ENCODE measurements at regions not wholly inside any gene's neighbourhood (a gene's known extent, or its start where the extent isn't known, plus 50 kb on each side); places are given as distances from the start of the nearest gene placed in this dataset.

GRCh38 chr6:14748679-14749078 is 497.2 kb upstream of the JARID2 start:
- no peak for DNase-seq

DNA sequence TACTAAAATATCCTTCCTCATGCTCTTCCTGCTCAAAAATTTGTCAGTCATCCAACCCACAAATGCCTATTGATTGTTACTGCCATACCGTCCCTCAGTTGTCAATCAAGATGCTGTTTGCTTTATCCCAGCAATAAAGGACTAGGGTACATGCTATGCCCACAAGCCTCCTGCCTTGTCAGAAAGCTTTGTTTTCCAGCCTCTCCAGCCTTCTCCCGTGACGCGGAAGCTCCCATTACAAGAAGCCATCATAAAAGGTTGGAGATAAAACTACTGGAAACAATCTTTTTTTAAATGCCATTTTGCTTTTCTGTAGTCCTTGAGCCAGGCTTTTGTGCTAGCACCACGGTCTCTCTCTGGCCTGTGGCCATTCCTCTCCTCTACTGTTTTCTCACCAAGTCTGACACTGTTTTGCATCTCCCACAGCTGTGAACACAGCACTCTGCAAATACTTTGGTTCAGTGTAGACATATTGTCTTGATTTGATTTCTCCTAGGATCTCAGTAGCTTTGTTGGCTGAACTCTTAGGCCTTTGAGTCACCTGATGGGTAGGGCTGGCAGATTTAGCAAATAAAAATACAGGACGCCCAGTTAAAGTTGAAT is 495.7 kb upstream of the JARID2 start:
- DNase-seq: peak; percentile 41

GRCh38 chr6:14751645-14752175 is 494.2 kb upstream of the JARID2 start:
- no peak for DNase-seq

DNA sequence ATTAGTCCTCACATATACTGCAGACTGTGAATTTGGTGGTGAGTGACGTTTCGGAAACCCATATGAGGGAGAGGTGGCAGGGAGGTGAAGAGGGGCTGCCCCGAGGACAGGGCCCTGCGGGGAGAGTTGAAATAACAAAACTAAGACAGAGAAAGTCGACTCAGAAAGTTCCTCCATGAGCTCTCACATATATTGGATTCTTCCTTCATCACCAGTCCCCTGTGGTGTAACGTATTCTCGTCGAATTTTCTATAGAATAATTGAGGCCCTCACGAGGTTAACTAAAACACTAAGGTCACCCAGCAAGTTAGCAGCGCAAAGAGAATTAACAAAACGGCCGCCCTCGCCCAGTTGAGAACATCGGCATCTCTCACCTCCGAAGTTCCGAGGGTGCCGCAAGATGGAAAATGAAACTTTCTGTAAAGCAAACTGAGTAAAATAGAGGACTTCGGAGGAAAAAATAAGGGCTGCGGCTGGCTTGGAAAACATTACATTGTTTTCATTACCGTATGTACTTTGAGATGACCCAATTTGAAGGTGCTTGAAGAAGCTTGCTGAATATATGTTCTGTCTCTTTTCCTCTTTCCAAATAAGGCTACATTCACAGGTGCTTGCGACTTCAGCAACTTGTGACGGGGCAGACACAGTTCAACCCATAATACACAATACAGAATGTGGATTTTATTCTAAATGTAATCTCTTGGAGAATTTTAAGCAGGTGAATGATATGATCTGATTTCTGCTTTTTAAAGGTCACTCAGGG is 490.9 kb upstream of the JARID2 start:
- no peak for DNase-seq

DNA sequence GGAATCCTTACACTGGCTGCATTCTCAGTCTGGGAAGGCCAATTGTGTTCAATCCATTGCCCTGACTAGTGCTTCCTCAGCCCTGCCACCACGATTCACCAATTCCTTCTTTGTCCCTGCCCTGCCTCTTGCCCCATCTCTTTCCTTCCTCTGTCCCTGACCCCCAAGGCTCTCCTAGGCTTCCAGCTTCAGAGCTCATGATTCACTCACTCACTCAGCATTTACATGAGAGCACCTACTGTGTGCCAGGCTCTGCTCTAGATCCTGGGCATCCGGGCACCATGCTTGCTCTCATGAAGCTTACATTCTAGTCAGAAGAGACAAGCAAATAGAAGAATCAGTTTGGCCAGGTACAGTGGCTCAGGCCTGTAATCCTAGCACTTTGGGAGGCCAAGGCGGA is 489.5 kb upstream of the JARID2 start:
- DNase-seq: no peak

DNA sequence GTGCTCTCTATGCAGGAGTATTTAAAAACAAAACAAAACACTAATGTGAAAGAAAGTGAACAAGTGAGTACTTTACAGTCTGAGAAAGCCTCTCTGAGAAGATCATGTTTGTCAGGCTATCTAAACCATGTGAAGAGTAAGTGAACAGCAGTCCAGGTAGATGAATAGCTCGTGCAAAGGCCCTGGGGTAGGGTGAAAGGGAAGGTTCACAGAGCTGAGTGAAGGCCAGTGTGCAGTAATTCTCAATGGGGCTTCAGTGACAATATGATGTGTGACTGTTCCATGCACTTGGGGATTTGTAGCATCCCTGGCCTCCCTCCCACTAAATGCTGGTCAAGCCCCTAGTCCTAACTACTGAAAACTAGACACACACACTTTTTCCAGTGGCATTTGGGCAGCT is 488.9 kb upstream of the JARID2 start:
- DNase-seq: no peak

- no peak for DNase-seq
These were observed 488.5 kb upstream of the JARID2 start for GRCh38 chr6:14757418-14757817.

GRCh38 chr6:14758421-14759081 is 487.3 kb upstream of the JARID2 start:
- peak; percentile 90 for DNase-seq

- peak; percentile 11 for DNase-seq
These were observed 485.7 kb upstream of the JARID2 start for GRCh38 chr6:14759976-14760672.

DNA sequence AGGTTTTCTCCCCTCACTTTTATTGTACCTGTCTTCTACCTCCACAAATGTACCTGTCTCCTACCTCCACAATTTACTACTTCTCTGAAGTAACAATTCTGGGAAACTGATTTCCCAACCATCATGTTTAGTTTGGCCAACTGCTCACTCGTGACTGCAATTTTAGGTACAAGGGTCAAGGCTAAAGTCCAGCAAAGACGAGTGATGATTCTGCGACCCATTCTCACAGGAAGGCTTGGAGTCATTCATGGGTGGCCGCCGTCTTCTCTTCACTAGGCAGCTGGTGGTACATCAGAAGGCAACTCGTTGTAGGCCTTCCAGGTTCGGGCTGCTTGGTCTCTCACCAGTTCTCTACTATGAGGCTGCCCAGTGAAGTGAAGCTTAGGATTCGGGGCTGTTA is 483.8 kb upstream of the JARID2 start:
- DNase-seq: no peak

DNA sequence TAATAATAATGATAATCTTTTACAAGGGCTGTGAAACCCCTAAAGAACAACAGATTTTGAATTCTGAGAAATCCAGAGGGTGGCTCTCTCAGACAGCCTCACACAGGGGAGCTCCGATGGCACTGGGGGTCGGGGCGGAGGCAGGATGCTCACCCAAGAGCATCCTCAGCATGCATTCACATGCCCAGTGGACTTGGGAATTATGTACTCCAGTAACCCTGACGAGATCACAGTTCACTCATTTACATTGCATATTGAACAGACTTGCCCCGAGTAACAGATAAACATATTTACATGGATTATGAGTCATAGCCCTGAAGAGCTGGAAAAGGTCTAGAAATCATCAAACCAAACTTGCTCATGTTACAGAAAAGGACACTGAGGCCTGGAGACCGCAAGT is 482.7 kb upstream of the JARID2 start:
- DNase-seq: peak; percentile 34

GRCh38 chr6:14763616-14764015 is 482.3 kb upstream of the JARID2 start:
- no peak for DNase-seq

- no peak for DNase-seq
These were observed 480.8 kb upstream of the JARID2 start for GRCh38 chr6:14765106-14765505.

- DNase-seq: no peak
These were observed 480.0 kb upstream of the JARID2 start for GRCh38 chr6:14765721-14766390.

GRCh38 chr6:14766391-14766994 is 479.4 kb upstream of the JARID2 start:
- no peak for DNase-seq

GRCh38 chr6:14767226-14767625 is 478.6 kb upstream of the JARID2 start:
- peak; percentile 47 for DNase-seq

DNA sequence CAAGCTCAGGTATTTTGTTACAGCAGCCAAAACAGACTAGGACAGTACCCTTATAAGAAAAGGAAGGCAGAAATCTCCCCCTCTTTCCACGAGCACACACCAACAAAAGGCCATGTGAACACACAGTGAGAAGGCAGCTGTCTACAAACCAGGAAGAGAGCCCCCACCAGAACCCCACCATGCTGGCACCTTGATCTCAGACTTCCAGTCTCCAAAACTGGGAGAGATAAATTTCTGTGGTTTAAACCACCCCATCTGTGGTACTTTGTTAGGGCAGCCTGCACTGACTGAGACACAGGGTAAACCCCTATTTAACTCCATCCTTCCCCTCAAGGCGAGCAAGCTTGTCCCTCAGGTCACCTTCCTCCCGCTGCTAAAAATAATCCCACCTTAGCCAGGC is 475.8 kb upstream of the JARID2 start:
- DNase-seq: no peak

DNA sequence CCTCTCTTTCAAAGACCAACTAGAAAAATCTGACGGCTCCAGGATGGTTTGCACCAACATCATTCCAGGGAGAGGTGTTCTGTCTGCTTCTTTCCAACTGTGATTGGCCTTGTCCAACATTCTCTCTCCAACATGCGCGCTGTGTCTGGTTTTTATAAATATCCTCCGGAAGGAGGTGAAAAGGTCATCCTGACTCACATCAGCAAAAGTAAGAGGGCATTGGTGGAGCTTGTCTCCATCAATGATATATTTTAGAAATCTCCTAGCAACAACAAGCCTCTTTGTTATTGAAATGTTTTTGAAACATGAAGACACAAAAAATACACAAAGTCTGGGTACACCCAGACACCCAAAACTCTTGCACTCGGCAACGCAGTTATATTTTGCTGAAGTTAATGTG is 475.3 kb upstream of the JARID2 start:
- no peak for DNase-seq

GRCh38 chr6:14771016-14771415 is 474.9 kb upstream of the JARID2 start:
- DNase-seq: no peak

DNA sequence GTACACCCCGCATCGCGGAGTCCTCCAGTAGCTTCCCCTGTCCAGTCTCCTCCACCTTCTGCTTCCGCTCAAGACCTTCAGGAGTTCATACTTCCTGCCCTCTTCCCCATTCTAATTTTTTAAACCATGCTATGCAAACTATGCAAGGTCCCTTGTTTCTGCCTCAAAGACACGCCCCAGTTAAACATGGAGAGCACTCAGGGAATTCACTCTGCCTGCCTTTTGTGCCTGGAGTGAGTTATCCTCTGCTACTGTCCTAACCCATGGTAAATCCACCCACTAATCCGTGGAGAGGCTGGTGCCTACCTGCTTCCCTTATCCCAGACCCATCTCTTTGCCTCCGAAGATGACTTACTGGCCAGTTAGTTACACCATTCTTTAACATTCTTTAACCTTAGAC is 473.7 kb upstream of the JARID2 start:
- DNase-seq: no peak

DNA sequence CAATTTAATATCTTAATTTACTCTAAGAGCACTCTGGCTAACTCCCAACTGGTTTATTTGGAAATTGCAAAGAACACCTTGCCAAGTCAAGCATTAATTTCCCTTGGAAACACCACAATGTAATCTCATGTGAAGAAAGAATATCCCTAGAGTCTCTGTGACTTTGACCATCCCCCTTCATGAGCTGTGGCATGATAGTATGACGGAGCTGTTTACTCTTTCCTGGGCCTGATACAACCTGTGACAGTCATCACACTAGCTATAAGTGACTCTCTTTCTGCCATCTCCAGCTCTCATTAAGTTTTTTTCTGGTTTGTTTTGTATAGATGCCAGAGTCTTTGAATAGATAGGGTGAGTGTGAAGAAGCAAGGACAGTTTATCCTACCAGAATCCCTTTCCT is 470.3 kb upstream of the JARID2 start:
- peak; percentile 23 for DNase-seq

DNA sequence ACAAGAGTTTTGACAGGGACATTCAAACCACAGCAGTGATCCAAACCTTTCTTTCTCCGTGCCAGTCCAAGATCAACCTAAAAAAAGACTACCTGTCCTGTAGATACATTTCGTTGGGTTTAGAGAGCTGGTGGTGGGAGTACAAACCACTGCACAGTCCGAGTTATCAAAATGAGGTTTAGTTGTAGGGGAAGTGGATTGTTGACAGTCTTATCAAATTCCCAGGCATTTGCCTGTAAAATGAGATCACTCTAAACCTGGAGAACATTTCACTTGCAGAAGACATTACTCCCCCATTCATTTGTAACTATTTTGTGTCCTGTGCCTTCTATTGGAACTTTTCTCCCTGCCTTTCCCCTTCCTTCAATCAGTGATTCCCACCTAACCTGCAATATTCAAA is 469.6 kb upstream of the JARID2 start:
- DNase-seq: no peak

Measured in NCI-H69 (cell line).